Hepatocyte (in vitro differentiated cells): ENCODE measurements at regions not wholly inside any gene's neighbourhood (a gene's known extent, or its start where the extent isn't known, plus 50 kb on each side); places are given as distances from the start of the nearest gene placed in this dataset.

Source experiments
- CTCF ChIP-seq: fragments of 200-600 bp; sonication (generic); IDR thresholded peaks from 2 replicates; pipeline ENCODE4 v1.5.1; 2016; ENCODE audit warnings: antibody characterized with exemption, mild to moderate bottlenecking; ENCODE audit not compliant: poor library complexity
- EZH2 ChIP-seq: fragments of 200-600 bp; sonication (generic); IDR thresholded peaks from 2 replicates; pipeline ENCODE4 v1.6.1; 2016; ENCODE audit warnings: antibody characterized with exemption, mild to moderate bottlenecking, borderline replicate concordance
- EZH2phosphoT487 ChIP-seq: fragments of 200-600 bp; sonication (generic); IDR thresholded peaks from one replicate; pipeline ENCODE4 v1.6.1; 2018; ENCODE audit warnings: antibody characterized with exemption, mild to moderate bottlenecking, low read depth, moderate library complexity; ENCODE audit not compliant: unreplicated experiment, severe bottlenecking

DNA sequence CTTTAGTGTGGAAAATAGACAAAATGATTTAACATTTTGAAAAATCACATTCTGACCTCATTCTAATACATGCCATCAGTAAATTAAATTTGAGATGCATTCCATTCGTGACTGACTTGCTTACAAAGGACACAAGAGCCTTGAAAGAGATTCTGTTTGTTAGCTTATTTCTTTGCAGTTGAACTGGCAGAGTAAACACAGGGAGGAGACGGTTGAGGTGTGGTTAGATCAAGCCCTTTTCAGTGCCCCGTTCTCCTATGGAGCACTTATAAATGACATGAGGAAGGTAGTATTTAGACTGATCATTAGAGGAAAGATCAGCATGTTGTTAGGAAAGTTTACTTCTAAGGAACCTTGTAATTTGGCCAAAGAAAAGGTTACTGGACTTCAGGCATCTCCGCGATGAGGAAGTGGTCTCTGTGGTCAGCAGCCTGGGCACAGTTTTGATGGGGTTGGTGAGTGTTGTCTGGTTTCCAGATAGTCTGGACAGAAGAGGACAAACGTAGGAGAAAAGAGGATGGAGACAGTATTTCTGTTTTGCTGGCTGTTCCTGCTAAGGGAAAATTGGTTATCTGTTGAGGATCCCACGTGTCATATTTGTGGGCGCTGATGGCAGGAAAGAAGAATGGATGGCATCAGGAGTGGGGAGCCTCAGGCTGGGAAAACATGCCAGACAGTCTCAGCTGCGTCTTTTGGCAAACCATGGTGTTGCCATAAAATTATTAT, 328.9 kb upstream of the TBL1XR1 start:
- TF ChIP-seq CTCF (no peak), EZH2 (no peak), EZH2phosphoT487 (no peak)
